CD4-positive, alpha-beta T cell (primary cell): ENCODE measurements at regions not wholly inside any gene's neighbourhood (a gene's known extent, or its start where the extent isn't known, plus 50 kb on each side); places are given as distances from the start of the nearest gene placed in this dataset.

ENCODE experiments used
- ATAC-seq: fragments of 200-7000 bp; cut with Tn5 transposase; one replicate; pipeline ENCODE4 v1.10.0; 2022; ENCODE audit warnings: mild to moderate bottlenecking; ENCODE audit not compliant: poor library complexity
- CTCF ChIA-PET: fragments of 350-600 bp; sonication (Branson Sonifier 250); formaldehyde crosslinking; loops from one replicate; lab custom pipeline; 2021; ENCODE audit warnings: antibody characterized with exemption, inconsistent platforms; lab: Charles Lee
- POLR2A ChIA-PET: fragments of 350-600 bp; sonication (Branson Sonifier 250); formaldehyde crosslinking; loops from one replicate; lab custom pipeline; 2021; ENCODE audit warnings: antibody characterized with exemption, inconsistent platforms; lab: Charles Lee
- DNase-seq, 14 experiments: peaks; one replicate each; pipeline ENCODE4 v3.0.0-alpha.2; 2013 to 2020; ENCODE audit warnings: mixed read lengths in 2 of 14
- H3K27ac ChIP-seq, 2 donors: one replicate each; pipeline versions ENCODE4 v1.5.1 to v1.7.0; 2013; ENCODE audit warnings: low read length in 2 of 2, low read depth in 1 of 2, mild to moderate bottlenecking in 1 of 2
- H3K27me3 ChIP-seq, 2 experiments: 1 replicate in 1 of 2; 2 replicates in 1 of 2; pipeline versions ENCODE4 v1.6.1 to v1.7.0; 2013; ENCODE audit warnings: low read length in 2 of 2, control low read depth in 1 of 2, mild to moderate bottlenecking in 1 of 2, moderate library complexity in 1 of 2; ENCODE audit not compliant: insufficient read depth in 2 of 2, control insufficient read depth in 1 of 2
- H3K36me3 ChIP-seq: one replicate; pipeline ENCODE4 v1.6.1; 2013; ENCODE audit warnings: low read length, control low read depth; ENCODE audit not compliant: insufficient read depth
- H3K4me1 ChIP-seq: one replicate; pipeline ENCODE4 v1.6.1; 2013; ENCODE audit warnings: low read length, control low read depth; ENCODE audit not compliant: insufficient read depth
- H3K4me3 ChIP-seq: one replicate; pipeline ENCODE4 v1.5.1; 2013; ENCODE audit warnings: mild to moderate bottlenecking, low read length, moderate library complexity
- H3K9me3 ChIP-seq, 2 experiments: 1 replicate in 1 of 2; 2 replicates in 1 of 2; pipeline versions ENCODE4 v1.6.1 to v1.7.0; 2013; ENCODE audit warnings: low read length in 2 of 2, mild to moderate bottlenecking in 2 of 2, control low read depth in 1 of 2, moderate library complexity in 1 of 2; ENCODE audit not compliant: control insufficient read depth in 1 of 2, insufficient read depth in 1 of 2
- H3K27ac Mint-ChIP-seq: one replicate; pipeline ENCODE4 v1.8.0; 2020; ENCODE audit warnings: mixed read lengths
- H3K27me3 Mint-ChIP-seq: one replicate; pipeline ENCODE4 v1.8.0; 2021; ENCODE audit warnings: mixed read lengths
- H3K36me3 Mint-ChIP-seq: one replicate; pipeline ENCODE4 v1.8.0; 2021; ENCODE audit warnings: low read depth, mixed read lengths
- H3K4me1 Mint-ChIP-seq: one replicate; pipeline ENCODE4 v1.8.0; 2021; ENCODE audit warnings: low read depth, mixed read lengths
- H3K4me3 Mint-ChIP-seq: one replicate; pipeline ENCODE4 v1.8.0; 2020; ENCODE audit warnings: mild to moderate bottlenecking, mixed read lengths
- H3K9me3 Mint-ChIP-seq: one replicate; pipeline ENCODE4 v1.8.0; 2020; ENCODE audit warnings: mixed read lengths
- intact Hi-C, 2 experiments: fragments of 100-400 bp; cut with DNase I in 1 of 2; cut with micrococcal nuclease in 1 of 2; formaldehyde crosslinking; loops; one replicate each; pipeline versions ENCODE4 v1.15.1 to v1.9.0; 2023 to 2025; cut with DNase I, micrococcal nuclease
- TF ChIP-seq, protein P1 (sequence below): fragments of 200-600 bp; IDR thresholded peaks from one replicate; pipeline ENCODE4 v1.8.0; 2022; ENCODE audit warnings: antibody characterized with exemption, mild to moderate bottlenecking

DNA sequence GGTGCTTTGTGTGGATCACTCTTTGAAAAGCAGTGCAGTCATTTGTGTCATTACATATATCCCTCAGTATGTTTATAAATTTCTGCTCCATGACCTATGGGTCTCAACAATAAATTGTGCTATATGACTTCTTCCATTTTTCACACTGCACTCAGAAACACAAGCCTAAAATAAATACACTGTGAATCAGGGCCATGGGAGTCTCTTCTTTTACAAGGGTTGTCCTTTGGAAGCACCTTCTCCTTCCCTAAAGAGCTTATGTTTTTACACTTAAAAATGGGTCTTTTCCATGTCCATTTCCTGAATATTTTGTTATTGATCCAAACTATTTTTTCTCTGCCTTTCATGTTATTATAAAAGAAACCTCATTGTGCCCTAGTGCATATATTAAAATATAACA lies 108.3 kb upstream of the MEOX2 start:
- H3K4me3 ChIP-seq: no peak overlapping the region
- H3K9me3 ChIP-seq: peaks cover 0 to 9% of the 10 kb centered on the region in 2 experiments
- H3K36me3 ChIP-seq: no peaks in the 10 kb centered on the region
- H3K27me3 ChIP-seq: no peaks in the 10 kb centered on the region
- ChIA-PET POLR2A (no interaction called here), CTCF (no interaction called here)
- no peak overlapping the region for H3K27ac ChIP-seq
- no peak overlapping the region for H3K4me3 Mint-ChIP-seq
- TF ChIP-seq, protein P1, sequence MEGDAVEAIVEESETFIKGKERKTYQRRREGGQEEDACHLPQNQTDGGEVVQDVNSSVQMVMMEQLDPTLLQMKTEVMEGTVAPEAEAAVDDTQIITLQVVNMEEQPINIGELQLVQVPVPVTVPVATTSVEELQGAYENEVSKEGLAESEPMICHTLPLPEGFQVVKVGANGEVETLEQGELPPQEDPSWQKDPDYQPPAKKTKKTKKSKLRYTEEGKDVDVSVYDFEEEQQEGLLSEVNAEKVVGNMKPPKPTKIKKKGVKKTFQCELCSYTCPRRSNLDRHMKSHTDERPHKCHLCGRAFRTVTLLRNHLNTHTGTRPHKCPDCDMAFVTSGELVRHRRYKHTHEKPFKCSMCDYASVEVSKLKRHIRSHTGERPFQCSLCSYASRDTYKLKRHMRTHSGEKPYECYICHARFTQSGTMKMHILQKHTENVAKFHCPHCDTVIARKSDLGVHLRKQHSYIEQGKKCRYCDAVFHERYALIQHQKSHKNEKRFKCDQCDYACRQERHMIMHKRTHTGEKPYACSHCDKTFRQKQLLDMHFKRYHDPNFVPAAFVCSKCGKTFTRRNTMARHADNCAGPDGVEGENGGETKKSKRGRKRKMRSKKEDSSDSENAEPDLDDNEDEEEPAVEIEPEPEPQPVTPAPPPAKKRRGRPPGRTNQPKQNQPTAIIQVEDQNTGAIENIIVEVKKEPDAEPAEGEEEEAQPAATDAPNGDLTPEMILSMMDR: no peak
- ATAC-seq: no peak
- H3K4me1 ChIP-seq: no peaks in the 10 kb centered on the region
- peaks cover 4% of the 10 kb centered on the region for H3K9me3 Mint-ChIP-seq
- H3K27me3 Mint-ChIP-seq: no peaks in the 10 kb centered on the region
- no peak overlapping the region for H3K27ac Mint-ChIP-seq
- no peaks in the 10 kb centered on the region for H3K4me1 Mint-ChIP-seq
- intact Hi-C loops: no loop called here
- DNase-seq: no peak
- H3K36me3 Mint-ChIP-seq: no peaks in the 10 kb centered on the region

DNA sequence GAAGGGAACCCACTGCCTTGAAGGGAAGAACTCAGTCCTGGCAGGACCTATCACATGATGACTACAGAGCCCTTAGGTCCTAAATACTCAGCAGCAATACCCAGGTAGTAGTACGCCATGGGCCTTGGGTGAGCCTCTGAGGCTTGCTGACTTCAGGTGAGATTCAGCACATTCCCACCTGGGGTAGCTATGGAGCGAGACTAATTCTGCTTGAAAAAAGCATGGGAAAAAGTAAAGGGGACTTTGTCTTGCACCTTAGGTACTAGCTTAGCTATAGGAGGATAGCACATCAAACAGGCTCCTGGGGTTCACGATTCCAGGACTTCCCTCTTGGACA lies 98.2 kb upstream of the MEOX2 start:
- ATAC-seq (no peak), DNase-seq (no peak)
- Histone ChIP-seq H3K4me1 (no peaks in the 10 kb centered on the region), H3K36me3 (no peaks in the 10 kb centered on the region), H3K4me3 (no peak overlapping the region), H3K27me3 (no peaks in the 10 kb centered on the region), H3K9me3 (peaks cover 0 to 4% of the 10 kb centered on the region in 2 experiments), H3K27ac (no peak overlapping the region)
- no peaks in the 10 kb centered on the region for H3K27me3 Mint-ChIP-seq
- no peaks in the 10 kb centered on the region for H3K4me1 Mint-ChIP-seq
- no peak overlapping the region for H3K27ac Mint-ChIP-seq
- H3K9me3 Mint-ChIP-seq: peaks cover 3% of the 10 kb centered on the region
- TF ChIP-seq, protein P1: no peak
- ChIA-PET CTCF (no interaction called here), POLR2A (no interaction called here)
- no peaks in the 10 kb centered on the region for H3K36me3 Mint-ChIP-seq
- no peak overlapping the region for H3K4me3 Mint-ChIP-seq
- intact Hi-C loops: no loop called here

DNA sequence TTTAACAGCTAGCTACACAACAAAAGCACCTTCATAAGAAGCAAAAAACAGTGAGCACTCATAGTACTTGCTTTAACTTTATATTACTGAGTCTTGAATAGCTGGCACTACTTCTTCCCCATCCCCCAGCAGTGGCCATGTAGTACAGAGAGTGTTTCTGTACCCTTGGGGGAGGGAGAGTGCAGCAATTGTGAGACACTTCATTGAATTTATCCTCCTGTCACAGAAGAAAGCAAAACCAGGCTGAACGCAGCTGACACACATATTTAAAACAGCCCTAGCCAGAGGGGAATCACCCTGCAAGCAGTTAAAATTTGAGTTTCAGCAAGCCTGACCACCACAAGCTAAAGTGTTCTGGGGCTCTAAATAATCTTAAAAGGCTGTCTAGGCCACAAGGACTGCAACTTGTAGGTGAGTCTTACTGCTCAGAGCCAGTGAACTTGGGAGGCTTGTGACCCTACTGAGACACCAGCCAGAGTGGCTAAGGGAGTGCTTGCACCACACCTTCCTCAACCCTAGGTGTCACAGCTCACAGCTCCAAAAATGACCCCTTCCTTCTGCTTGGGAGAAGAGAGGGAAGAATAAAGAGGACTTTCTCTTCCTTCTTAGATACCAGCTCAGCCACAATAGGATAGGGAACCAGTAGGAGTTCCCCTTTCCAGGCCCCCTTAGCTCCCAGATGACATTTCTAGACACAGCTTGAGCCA lies 97.7 kb upstream of the MEOX2 start:
- Mint-ChIP-seq H3K4me3 (no peak overlapping the region), H3K9me3 (peaks cover 3% of the 10 kb centered on the region), H3K36me3 (no peaks in the 10 kb centered on the region), H3K27me3 (no peaks in the 10 kb centered on the region), H3K4me1 (no peaks in the 10 kb centered on the region), H3K27ac (no peak overlapping the region)
- no peaks in the 10 kb centered on the region for H3K27me3 ChIP-seq
- no peaks in the 10 kb centered on the region for H3K36me3 ChIP-seq
- no peak overlapping the region for H3K4me3 ChIP-seq
- intact Hi-C loops: no loop called here
- peaks cover 0 to 4% of the 10 kb centered on the region in 2 experiments for H3K9me3 ChIP-seq
- ATAC-seq: no peak
- no peak overlapping the region for H3K27ac ChIP-seq
- CTCF ChIA-PET: no interaction called here
- DNase-seq: no peak
- no peaks in the 10 kb centered on the region for H3K4me1 ChIP-seq
- TF ChIP-seq, protein P1: no peak
- POLR2A ChIA-PET: no interaction called here
